HG02678 (cell line): ENCODE measurements at regions not wholly inside any gene's neighbourhood (a gene's known extent, or its start where the extent isn't known, plus 50 kb on each side); places are given as distances from the start of the nearest gene placed in this dataset.

ENCODE experiments used
- ATAC-seq: cut with Tn5 transposase; IDR thresholded peaks from one replicate; pipeline ENCODE4 v1.9.1; 2021; ENCODE audit warnings: mild to moderate bottlenecking, moderate library complexity; ENCODE audit not compliant: unreplicated experiment

DNA sequence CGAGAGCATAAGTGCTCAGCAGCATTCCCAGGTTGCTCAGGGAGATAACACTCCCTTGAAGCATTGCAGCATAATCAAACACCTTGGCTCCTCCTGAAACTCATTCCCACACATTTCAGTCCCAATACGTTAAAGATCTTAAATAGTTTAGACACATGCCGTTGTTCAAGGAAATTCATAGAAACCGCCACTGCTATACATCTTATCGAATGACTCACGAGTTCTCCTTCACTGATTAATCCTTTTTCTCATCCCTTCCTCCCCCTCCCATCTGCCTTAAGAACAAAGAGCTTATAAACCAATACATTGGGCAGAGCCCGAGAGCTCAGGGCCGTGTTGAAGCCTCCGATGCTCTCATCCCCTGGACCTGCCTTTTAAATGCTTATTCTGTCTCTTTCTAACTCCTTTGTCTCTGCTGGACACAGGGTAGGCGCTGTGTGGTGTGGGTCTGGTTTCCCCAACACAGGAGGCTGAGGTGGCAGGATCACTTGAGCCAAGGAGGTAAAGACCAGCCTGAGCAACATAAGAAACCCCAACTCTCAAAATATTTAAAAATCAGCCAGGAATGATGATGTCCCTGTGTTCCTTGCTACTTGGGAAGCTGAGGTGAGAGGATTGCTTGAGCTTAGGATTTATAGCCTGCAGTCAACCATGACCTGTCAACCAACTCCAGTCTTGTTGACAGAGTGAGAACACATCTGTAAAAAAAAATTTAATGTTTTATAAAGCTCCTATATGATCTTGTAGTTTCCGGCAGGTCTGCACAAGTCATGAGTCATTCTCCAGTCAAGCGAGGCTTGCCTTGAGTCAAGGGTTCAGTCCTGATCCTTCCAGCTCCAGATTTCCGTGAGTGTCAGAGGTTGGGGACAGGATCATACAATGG is 394.0 kb upstream of the HSFY2 start:
- no peak for ATAC-seq

DNA sequence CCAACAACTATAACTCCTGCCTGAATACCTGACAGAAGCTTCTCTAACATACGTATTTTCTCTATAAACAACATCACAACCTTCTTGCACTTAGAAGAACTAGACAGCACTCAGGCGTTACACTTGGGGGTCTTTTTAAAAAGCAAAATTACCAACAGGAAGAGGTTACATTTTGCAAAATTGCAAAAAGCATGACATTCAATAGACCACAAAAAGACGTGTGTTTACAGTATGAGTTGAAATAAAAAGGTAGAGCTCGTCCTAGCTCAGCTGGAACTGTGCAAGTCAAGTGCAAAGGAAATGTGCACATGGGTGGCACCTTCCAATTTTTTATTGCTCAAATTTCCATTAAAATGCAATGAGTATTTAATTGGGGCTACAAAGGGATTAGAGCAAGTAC is 375.2 kb upstream of the HSFY2 start:
- no peak for ATAC-seq

DNA sequence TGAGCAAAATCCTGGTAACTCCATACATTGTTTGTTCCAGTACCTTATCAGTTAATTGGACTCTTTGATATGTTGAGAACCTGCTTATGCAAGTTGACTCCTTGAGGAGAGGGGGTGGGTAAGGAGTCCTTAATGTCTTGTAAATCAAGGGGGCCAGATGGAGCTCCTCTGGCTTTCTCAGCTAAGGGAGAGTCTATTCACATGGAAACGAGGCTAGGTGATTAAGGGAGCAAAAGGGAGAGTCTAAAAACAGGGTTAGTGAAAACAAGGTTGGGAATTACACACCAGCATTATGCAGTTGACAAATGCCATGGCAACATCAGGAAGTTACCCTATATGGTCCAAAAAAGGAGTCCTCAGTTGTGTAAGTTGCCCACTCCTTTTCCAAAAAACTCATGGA is 372.8 kb upstream of the HSFY2 start:
- no peak for ATAC-seq

DNA sequence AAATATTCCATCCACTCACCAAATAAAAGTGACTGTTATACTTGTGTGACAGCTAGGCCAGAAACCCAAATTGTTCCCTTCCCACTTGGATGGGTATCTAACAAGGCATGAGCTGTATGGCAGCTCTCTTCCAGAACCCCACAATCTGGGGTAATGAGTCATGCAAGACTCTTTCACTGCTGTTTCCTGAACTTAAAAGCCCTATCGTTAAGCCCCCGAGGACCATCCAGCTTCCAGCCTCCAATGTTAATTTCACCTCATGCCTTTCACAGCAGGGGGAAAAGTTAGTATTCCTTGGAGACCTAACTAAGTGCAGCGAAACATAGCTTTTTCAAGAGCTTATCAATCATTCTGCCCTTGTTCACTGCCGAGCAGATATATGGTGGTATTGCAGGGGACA is 368.6 kb upstream of the HSFY2 start:
- ATAC-seq = no peak

DNA sequence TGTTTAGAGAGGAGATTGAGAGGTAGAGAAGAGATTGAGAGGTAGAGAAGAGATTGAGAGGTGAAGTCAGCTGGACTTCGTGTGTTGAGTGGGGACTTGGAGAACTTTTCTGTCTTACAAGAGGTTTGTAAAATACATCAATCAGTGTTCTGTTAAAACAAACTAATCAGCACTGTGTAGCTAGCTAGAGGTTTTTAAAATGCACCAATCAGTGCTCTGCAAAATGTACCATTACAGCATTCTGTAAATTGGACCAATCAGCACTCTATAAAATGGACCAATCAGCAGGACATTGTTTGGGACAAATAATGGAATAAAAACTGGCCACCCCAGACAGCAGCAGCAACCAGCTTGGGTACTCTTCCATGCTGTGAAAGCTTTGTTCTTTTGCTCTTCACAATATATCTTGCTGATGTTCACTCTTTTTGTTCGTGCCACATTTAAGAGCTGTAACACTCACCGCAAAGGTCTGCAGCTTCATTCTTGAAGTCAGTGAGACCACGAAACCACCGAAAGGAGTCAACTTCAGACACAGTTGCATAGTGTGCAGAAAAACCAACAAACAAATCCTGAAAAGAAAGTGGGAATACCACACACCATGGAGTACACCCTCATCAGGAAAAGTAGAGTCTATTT is 366.9 kb upstream of the HSFY2 start:
- no peak for ATAC-seq

DNA sequence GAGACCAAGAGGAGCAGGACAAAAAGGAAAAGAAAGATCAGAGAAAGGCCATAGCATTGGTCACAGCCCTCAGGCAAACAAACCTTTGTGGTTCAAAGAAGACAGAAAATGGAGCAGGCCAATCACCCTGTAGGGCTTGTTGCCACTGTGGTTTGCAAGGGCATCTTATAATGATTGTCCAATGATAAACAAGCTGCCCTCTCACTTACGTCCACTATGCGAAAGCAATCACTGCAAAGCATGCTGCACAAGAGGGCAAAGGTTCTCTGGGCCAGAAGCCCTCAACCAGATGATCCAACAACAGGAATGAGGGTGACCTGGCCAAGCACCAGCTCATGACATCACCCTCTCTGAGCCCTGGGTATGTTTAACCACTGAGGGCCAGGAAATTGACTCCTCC is 360.9 kb upstream of the HSFY2 start:
- ATAC-seq = no peak

DNA sequence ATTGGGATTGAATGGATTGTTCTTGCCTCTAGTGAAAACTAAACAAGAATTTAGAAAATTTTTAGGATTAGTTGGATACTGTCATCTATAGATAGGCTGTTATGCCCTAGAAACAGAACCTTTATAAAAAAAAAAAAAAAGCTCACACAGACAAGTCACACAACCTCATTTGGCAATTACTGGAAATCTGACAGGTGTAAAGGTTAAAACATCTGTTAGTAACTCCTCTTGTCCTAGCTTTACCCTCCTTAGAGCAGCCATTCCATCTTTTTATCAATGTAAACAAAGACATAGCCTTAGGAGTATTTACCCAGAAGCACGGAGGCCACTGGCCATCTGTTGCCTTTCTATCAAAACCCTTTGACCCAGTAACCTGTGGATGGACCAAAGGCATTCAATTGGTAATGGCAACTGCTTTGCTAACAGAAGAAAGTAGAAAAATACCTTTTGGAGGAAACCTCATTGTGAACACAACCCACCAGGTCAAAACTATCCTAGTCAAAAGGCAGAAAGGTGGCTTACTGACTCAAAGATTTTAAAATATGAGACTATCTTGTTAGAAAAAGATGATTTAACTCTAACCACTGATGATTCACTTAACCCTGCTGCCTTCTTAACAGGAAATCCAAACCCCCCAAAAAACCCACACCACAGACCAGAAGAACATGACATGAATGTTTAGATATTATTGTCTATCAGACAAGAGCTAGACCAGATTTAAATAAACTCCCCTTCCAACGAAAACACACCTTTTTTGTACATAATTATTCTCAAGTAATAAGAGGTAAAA is 357.2 kb upstream of the HSFY2 start:
- ATAC-seq = no peak

DNA sequence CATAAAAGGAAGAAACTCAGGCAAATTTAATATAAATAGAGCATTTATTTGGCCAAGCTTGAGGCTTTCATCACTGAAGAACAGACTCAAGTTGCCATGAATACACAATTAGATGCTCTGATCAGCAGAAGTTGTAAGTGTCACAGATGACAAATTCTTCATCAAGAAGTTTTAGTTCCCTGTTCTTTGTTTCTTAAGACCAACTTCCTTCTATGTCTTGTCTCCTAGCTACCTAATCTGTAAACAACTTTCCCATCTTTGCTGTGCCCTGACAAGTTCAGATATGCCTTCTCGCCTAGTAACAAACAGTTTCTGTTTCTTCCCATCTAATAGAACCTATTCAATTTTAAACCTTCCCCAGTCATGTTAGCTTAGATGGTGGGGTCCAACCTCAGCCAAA is 353.4 kb upstream of the HSFY2 start:
- ATAC-seq = no peak

DNA sequence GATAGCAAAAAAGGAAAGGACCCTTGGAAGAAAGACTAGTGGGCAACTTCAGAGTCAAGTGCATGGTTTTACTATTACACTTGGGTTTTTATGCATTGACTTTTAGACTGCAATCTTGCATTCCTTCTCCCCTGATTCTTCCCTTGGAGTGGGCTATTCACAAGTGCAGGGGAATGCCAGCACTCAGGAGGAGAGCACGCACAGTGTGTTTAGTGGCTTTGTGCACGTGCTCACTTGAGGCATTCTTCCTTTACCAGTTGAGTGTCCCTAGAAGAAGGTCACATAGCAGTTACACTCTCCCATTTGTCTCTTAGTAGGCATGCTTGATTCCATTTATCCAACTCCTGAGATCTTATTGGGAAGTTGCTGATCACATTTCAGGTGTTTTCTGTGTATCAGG is 351.1 kb upstream of the HSFY2 start:
- ATAC-seq = no peak

DNA sequence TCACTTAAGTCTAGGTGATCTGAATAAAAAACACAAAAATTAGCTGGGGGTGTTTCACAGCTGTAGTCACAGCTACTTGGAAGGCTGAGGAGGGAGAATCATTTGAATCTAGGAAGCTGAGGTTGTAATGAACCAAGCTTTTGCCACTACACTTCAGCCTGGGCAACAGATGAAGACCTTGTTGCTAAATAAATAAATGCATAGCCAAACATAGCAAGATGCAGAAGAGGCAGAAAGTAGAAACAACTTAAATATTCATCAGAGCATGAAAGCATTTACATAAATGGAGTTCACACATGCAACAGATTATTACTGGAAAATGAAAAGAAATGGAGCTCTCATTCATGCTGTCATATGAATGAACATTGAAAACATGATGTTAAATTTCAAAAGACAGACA is 348.9 kb upstream of the HSFY2 start:
- ATAC-seq = no peak

DNA sequence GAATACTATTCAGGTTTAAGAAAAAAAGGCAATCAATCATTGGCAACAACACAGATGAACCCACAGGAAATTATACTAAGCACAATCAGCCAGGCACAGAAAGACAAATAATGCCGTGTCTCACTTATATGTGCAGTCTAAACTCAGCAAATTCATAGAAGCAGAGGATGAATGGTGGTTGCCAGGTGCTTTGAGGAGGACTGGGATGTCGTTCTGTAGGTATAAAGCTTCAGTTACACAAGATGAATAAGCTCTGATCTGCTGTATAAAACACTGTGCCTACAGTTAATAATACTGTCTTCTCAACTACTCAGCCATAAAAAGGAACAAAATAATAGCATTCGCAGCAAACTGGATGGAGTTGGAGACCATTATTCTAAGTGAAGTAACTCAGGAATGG is 324.8 kb upstream of the HSFY2 start:
- no peak for ATAC-seq

DNA sequence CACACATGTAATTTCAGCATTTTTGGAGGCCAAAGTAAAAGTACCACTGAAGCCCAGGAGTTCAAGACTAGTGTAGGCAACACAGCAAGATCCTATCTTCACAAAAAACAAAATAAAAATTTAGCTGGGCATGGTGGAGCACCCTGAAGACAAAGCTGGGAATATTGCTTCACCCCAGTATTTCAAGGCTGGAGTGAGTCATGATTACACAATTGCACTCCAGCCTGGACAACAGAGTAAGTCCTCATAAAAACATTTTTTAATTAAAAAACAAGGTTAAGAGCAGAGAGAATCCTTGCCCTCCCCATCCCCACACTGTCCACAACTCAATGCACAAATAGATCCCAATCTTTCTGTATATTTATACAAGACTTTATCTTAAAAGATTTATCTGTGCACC is 321.9 kb upstream of the HSFY2 start:
- ATAC-seq = no peak

DNA sequence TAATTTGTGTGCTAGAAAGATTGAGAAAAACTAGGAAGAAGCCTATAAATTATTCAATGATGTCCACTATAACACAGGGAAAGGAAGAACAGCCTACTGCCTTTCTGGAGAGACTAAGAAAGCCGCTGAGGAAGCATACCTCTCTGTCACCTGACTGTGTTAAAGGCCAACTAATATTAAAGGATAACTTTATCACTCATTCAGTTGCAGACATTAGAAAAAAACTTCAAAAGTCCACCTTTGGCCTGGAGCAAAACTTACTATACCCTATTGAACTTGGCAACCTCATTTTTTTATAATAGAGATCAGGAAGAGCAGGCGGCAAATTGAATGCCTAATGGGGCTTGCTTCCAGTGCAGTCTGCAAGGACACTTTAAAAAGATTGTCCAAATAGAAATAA is 309.5 kb upstream of the HSFY2 start:
- ATAC-seq = no peak

DNA sequence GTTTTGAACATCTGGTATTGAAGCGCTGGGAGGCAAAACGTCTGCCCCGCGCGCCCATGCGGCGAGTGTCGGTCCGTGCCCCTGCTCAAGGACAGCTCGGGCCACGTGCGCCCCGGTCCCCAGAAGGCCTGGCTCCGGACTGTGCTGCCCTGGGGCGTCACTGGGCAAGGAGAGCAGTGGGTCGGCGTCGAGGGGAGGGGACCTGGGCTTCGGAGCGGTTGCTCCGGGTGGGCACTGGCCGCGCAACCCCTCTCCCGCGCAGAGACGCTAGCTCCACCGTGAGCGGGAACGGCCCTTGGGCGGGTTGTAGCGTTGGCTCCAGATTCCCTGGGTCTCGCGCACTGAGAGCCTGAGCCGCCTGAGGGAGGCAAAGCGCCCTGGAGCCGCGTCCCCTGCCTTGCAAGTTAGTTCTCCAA is 304.2 kb upstream of the HSFY2 start:
- ATAC-seq = no peak

DNA sequence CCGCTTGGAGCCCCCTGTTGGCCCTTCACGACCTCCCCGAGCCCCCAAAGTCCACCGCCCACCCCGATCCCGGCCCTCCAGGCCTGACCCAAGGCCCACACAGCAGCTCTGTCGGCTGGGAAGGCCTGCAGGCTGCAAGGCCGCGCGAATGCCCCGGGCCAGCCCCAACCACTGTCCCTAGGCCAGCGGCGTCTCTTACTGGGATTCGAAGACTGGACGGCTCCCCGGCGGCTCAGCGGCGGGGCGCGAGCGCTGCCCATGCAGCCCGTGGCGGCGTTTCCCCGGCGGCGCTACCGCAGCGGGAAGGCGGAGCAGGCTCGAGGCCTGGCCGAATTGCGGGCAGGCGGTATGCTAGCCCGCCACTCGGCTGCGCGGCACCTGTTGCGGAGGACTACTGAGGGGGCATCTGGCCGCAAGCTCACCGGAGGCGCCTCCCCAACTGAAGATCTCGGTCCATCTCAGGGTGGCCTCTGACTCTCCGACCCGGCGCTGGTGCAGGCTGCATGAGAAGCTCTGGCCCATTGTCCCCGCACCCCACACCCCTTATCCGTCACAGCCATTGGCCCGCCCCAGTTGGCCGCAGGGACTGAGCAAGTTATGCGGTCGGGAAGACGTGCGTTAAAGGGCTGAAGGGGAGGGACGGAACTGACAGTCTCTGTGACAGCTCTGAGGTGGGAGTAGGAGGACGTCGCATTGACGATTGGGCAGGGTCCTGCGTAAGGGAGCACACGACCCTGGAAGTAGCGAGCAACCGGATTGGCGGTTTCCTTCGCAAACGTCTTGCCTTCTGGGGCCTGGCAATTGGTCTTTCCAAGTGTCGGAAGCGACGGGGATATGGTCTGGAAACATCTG is 303.5 kb upstream of the HSFY2 start:
- no peak for ATAC-seq

DNA sequence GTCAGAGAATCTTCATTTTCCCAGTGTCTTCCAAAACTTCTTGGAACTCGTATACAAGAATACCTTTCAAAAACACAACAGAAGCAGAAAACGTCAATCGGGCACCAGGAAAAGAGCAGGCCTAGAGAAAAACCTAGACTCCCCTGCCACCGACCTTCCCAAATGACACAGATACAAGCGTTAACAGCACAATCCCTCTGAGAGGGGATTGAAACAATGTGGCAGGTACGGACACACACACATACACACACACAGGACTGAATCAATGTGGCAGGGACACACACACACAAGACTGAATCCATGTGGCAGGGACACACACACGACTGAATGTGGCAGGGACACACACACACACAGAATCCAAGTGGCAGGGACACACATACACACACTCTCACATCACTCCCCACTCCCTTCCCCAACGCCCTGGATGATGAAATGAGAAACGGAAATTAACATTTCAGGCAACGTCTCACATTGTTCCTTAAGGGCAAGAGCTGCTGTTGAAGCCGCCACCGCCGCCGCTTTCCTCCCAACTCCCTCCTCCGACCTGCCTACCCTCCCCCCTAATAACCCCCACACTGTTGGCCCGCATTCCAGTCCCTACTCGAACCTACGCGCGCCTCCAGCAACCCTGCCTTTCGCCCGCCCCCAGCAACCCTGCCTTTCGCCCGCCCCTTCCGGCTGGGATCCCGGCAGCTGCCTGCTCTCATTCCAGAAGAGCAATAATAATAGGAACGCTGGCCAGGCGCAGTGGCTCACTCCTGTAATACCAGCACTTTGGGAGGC is 302.1 kb upstream of the HSFY2 start:
- no peak for ATAC-seq

DNA sequence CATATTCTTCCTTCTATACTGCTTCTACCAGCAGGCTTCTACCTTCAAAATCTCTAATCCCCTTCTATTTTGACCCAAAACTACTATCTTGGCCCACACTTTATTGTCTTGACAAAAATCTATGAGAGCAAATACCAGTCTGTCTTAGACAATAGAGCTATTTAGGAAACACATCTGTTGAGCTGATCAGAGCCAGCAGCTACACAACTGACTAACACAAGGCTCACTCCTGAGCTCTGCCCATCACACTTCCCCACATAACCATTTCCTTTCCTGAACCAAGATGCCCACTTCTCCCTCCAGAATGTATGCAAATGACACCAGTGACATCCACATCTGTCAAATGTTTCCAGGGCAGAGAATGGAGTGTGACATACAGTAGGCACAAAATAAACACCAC is 293.9 kb upstream of the HSFY2 start:
- no peak for ATAC-seq

DNA sequence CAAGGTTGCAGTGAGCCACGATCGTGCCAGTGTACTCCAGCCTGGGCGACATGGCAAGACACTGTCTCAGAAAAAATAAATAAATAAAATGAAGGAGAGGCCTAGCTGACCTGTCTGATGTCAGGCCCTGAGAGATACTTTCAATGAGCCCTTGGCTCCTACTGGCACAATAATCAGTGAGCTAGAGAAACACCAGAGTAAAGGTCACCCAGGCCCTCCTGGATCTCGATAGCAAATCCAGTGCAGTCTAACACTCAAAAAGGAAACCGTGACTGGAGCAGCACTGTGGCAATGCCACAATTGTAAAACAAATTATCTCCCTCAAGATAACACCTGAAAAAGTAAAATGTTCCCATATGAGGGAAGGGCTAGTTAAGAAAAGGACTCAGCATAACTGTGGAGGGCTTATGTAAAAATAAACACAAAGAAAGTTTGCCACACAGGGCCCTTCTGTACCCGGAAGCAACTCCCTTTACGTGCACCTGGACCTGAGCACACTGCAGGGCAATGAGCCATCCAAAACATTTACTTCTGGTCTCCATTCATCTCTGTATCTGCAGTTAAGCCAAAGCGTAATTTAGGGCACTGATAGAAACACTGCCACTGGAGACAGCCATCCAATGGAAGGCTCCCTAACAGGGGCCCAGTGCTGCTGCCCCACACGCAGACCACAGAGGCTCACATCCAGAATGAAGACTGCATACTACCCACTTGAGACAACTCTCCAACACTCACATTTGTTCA is 293.1 kb upstream of the HSFY2 start:
- no peak for ATAC-seq

DNA sequence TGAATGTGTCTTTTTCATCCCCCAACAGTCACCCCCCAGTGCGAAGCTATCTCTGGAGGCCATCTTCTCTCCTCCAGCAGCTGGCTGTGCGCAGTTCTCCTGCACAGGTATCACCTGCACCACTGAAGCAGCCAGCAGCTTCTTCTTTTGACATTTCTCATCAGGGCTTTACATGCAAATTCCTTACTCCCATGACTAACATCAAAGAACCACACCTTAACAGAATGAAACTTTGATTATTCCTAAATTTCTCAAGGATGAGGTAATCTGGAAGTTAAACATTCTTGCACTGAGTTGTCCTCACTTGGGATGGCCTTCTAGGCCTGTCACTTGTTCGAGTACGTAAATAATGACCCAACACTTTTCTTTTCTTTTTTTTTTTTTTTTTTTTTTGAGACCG is 291.6 kb upstream of the HSFY2 start:
- no peak for ATAC-seq
